Choroid plexus epithelial cell (primary cell): ENCODE measurements at regions not wholly inside any gene's neighbourhood (a gene's known extent, or its start where the extent isn't known, plus 50 kb on each side); places are given as distances from the start of the nearest gene placed in this dataset.
"Not testable (repeated sequence)": the region's sequence is repeated elsewhere in the genome, so short reads cannot be mapped to it uniquely, and the experiment has no call there.

Experiments
- DNase-seq: peaks from one replicate; pipeline ENCODE4 v3.0.0-alpha.2; 2010; ENCODE audit warnings: low read depth
- H3K4me3 ChIP-seq: 2 replicates; pipeline ENCODE4 v1.5.1; 2011; ENCODE audit warnings: low read depth, mild to moderate bottlenecking, control low read depth, low read length, moderate library complexity
- TF ChIP-seq, protein P1 (sequence below): conservative IDR thresholded peaks from 2 replicates; pipeline ENCODE4 v1.5.1; 2011; ENCODE audit warnings: low read depth, mild to moderate bottlenecking, control low read depth, inconsistent platforms, low read length, moderate library complexity

DNA sequence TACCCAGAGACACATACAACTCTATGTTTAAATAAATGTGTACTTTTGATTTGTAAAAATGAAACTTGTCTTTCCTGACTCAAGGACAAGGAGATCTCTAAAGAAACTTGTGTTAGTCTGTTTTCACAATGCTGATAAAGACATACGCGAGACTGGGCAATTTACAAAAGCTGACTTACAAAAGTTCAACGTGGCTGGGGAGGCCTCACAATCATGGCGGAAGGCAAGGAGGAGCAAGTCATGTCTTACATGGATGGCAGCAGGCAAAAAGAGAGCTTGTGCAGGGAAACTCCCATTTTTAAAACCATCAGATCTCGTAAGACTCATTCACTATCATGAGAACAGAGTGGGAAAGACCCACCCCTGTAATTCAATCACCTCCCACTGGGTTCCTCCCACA is 52.2 kb upstream of the PAPSS1 start:
- not testable (repeated sequence) for DNase-seq, H3K4me3 ChIP-seq

DNA sequence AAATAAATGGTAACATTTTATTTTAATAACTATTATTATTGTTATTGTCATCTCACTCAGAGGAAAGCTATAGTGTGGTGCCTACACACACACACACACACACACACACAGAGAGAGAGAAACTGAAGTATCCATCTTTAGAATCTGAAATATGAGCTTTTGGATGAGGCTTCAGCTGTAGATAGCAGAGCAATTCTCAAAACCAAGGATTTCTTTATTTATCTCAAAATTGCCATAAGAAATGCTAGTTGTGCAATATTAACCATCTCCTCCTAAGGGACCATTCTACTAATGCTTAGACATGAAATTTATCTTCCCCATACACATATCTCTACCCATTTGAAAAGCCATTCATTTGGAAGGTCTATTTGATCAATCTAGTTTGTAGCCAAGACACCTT is 50.1 kb upstream of the SGMS2 start:
- TF ChIP-seq, protein P1, sequence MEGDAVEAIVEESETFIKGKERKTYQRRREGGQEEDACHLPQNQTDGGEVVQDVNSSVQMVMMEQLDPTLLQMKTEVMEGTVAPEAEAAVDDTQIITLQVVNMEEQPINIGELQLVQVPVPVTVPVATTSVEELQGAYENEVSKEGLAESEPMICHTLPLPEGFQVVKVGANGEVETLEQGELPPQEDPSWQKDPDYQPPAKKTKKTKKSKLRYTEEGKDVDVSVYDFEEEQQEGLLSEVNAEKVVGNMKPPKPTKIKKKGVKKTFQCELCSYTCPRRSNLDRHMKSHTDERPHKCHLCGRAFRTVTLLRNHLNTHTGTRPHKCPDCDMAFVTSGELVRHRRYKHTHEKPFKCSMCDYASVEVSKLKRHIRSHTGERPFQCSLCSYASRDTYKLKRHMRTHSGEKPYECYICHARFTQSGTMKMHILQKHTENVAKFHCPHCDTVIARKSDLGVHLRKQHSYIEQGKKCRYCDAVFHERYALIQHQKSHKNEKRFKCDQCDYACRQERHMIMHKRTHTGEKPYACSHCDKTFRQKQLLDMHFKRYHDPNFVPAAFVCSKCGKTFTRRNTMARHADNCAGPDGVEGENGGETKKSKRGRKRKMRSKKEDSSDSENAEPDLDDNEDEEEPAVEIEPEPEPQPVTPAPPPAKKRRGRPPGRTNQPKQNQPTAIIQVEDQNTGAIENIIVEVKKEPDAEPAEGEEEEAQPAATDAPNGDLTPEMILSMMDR, result no peak
- H3K4me3 ChIP-seq, result no peak overlapping the region
- DNase-seq, result peak; percentile 13
